NCI-H2171 (cell line): ENCODE measurements at regions not wholly inside any gene's neighbourhood (a gene's known extent, or its start where the extent isn't known, plus 50 kb on each side); places are given as distances from the start of the nearest gene placed in this dataset.

Experiments used
- DNase-seq: peaks from one replicate; lab custom pipeline; 2025; lab: John Stamatoyannopoulos, UW

DNA sequence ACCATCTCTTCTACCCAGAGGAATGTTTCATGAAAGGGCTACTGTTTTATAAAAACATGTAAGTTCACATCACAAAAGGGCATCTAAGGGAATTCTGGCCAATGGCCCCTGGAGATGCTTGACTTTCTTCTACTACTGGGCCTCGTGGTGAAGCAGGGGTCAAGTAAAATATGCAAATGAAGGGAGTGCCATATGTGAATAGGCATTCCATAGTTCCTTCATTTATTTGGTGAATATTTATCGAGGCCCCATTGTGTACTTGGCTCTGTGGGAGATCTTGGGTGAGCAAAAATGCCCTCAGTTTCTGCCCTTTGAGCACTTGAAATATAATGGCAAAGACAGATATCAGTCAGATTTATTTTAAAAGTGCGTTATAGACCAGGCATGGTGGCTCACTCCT, 101.3 kb upstream of the CACNA2D3 start:
- DNase-seq: no peak

- no peak for DNase-seq
These were observed 101.9 kb upstream of the CACNA2D3 start for GRCh38 chr3:54020436-54020835.

GRCh38 chr3:54014067-54014466, 108.3 kb upstream of the CACNA2D3 start:
- peak; percentile 45 for DNase-seq

GRCh38 chr3:54008744-54009143, 113.6 kb upstream of the CACNA2D3 start:
- no peak for DNase-seq

- DNase-seq: no peak
These were observed 114.3 kb upstream of the CACNA2D3 start for GRCh38 chr3:54008099-54008498.

DNA sequence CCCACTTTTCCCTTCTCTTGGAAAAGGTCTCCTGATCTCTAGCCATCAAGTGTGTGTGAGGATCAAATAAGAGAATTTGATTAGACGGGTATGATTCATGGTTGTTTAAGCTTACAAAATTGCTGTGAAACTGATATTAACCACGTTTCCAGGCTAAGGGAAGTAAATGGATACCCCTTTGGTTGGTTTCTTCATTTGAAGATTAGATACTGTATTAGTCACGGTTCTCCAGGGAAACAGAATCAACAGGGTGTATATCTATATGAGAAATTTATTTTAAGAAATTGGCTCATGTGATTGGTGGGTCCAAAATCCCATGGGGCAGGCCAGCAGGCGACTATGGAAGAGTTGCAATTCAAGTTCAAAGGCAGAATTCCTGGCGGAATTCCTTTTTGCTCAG, 112.7 kb upstream of the SELENOK start:
- DNase-seq: no peak

DNA sequence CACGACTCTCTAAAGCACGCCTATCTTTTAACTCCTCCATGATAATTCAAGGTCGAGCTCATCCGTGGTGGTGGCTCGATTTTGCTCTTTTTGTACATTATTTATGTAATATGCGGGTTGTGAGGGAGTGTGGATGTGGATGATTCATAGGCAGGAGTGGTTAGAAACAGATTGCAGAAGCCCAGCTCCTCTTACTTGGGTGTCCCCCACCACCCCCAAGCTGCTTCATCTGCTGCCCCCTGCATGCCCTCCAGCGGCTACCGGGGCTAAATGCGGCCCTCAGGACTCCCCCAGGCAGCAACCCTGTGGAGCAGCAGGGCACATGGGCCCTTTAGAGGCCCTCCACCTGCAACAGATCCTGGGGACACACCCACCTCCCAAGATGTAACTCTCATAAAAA, 111.5 kb upstream of the SELENOK start:
- DNase-seq: no peak

- DNase-seq: no peak
These were observed 108.1 kb upstream of the SELENOK start for GRCh38 chr3:53999725-54000124.

DNA sequence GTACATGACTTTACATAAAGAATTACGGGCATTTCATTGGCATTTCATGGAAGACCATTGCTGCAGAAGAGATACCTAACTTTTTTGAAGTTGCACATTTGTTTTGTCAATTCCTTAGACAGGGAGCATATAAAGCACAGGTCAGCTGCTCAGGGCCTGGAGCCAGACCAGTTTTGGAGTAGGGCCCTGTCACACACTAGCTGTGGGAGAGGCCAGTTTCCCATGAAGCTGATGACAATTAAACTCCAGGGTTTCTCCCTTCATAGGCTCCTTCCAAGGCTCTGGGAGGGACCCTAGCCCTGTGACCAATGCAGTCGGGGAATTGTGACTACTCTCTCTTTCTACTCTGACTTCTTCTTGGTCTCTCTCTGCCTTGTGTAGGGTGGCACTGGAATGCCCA, 107.3 kb upstream of the SELENOK start:
- no peak for DNase-seq

DNA sequence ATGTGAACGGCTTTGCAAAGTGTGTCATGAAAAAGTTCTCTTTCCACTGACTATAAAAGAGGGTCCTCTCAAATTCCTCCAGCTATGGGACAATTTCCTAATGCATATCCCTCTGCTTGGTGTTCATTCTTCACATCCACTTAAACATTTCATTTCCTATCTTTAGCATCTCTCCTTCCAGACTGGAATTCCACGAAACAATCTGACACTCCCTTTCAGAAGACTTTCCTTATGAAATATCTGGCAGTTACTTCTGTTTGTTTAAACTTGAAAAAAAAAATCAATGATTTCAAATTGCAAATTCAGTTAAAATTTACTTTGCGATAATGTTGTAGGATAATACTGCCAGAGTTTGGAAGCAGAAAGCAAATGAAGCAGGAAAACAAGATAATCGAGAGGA, 105.8 kb upstream of the SELENOK start:
- DNase-seq: no peak

DNA sequence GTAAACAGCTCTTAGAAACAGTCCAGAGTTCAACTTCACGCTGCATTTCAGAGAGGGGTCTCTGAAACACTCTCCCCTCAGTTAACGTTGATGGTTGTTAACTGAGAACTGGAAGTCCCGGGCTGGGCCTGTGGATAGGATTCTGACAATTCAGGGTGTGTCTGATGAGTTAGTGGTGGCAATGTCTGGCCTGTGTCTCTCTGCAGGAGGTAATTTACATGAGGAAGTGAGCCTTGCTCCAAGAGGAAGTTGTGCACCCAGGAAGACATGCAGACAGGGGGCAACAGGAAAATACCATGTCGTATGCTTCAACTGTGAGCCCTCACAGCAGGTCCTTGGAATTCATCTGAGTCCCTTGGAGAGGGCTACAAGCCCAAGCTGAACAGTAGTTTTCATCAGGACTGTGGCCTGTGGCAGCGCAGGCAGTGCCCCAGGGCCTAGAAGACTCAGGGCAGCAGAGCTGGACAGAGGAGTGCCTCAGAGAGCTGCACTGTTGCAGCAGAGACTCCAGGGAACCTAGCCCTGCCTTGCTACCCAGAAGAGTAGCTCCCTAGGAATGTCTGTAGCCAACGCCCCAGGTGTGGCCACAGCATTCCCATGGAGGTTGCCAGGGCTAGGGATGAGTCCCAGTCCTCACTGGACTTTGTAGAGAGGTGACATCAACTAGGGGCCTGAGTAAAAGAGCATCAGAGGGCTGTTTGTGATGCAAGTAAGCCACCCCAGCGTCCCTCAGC, 104.6 kb upstream of the SELENOK start:
- DNase-seq: no peak

DNA sequence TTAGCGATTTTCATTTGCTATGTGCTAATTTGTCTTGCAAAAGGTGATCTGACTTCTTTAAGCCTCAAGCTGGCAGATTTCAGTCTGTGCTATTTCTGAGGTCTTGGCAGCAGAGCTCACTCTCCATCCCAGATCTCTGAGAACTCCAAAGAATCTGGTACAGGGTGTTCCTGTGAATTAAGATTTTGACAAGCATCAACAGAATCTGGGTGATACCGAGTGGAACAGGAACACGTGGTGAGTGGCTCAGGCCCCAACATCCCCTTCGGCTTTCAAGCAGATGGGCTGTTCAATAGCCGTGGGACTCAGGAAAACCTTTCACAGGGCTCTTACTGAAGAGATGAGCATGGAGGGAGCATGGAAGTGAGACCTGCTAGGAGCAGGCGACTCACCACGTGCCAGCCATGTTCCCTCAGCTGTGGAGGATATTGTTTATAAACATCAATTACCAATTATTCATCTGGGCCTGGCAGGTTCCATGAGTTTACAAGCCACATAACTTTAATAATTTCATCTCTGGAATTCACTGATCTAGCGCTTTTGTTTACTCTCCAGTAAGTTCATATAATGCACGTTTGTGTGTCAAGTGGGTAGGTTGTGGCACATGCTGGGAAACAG, 103.4 kb upstream of the SELENOK start:
- no peak for DNase-seq

- DNase-seq: no peak
These were observed 99.6 kb upstream of the SELENOK start for GRCh38 chr3:53991240-53991639.

DNA sequence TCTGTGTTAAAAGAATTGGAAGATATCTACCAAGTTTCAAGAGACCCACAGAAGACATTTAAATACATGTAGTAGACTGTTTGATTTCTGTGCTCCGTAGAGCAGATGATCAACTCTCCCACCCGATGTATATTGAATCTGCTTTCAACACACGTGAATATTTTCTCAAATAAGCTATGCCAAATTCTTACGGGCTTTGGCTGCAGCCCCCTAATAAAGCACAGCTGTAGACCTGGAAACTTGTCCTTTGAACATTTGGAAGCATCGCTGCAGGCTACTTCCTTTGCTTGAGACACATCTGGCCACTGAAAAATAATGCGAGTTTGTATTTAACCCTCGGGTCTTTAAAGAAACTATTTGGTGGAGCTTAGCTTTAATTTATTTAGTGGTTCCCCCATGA, 98.3 kb upstream of the SELENOK start:
- no peak for DNase-seq

DNA sequence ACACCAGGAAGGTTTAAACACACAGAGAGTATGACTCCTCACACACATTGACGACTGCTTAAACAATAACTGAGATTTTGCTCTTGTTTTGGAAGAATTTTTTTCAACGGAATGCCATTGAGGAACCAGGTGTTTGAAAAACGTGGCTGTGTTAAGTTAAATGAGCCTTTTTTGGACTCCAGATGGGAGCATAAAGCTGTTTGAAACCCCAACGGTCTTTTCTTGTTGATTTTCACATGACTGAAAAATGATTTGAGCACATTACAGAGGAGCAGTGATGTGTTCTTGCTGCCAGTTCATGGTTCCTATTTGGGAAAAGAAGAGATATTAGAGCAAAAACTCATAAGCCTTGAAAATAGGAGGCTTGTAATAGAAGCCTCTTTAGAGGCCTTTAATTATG, 97.8 kb upstream of the SELENOK start:
- no peak for DNase-seq

GRCh38 chr3:53978386-53978785, 86.7 kb upstream of the SELENOK start:
- DNase-seq: no peak

GRCh38 chr3:53975382-53975781, 83.7 kb upstream of the SELENOK start:
- DNase-seq: no peak

DNA sequence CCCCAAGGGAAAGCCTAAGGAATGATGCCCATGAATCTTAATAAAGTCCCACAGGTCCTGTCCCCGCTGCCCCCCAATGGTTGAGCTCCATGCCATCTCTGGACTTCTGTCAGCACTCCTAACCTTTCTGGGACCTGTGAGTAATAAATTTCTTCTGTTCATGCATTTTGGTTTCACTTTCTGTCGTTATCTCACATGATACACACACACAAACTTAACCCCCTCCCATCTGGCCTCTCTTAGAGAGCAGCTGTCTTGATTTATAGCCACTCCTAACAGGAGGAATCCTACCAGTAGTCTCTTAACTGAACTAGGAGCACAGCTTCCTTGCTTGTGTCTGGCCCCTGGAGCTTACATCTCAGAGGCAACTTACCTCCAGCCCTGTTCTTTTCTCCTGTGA, 82.7 kb upstream of the SELENOK start:
- DNase-seq: no peak

DNA sequence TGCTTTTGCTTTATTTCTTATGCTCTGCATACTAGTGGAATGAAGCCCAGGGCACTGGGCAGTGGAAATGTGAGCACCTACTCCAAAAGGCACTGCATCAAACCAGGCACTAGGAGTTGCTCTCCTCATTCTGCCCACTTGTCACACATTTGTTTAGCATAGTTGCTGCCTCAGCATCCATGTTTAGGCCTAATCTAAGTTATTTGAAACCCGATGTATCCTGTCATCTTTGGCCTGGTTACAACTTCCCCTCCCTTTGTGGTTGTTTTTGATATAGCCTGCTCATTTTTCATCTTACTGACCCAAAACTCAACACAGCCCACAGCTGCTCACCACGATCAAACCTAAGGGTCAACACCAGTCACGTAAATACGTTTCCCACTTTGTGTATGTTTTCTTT, 82.2 kb upstream of the SELENOK start:
- DNase-seq: no peak

DNA sequence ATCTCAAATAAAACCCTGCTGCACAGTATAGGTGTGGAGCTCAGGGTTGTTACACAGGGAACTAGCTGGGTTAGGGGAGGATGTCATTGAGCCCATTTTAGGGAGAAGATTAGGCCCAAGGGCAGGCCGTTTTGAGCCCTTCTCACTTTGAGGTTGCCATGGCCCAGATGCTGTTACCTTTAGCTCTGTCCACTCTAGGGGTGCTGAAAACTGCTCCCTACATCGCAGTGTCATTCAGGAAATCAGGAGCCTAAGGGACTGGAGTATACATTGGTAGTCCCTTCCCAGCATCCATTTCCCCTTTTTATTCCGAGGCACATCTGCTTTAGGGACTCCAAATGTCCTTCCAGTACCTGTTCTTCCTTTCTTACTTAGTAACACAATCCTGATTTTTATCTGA, 79.0 kb upstream of the SELENOK start:
- DNase-seq: no peak

DNA sequence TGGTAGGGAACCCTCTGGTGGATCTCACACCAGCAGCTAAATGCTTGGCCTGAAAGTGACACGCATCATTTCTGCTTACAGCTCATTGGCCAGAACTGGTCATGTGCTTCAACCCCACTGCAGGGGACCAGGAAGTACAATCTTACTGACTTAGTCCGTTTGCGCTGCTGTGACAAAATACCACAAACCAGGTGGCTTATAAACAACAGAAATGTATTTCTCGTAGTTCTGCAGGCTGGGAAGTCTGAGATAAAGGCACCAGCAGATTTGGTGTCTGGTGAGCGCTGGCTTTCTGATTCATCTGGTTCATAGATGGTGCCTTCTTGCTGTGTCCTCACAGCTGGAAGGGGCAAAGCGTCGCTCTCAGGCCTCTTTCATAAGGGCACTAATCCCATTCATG, 77.4 kb upstream of the SELENOK start:
- DNase-seq: no peak

GRCh38 chr3:53965291-53965690, 73.6 kb upstream of the SELENOK start:
- no peak for DNase-seq

DNA sequence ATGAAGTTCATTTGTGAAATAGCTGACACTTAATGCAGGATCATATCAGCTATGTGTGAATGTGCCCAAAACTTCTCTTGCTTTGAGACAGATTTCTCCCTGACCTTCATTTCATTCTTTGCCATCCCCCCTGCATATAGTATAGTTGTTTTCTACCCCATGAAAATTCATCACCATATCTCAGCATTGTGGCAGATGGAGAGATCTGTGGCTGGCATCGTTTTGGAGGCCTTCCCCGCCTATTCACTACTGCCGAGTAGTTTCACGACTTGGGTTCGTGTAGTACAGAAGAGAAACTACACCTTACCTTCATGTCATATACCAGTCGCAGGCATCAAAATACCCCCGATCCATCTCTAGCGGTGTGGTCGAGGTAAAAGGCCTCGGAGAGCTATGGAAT, 66.2 kb upstream of the SELENOK start:
- no peak for DNase-seq

GRCh38 chr3:53956586-53956985, 64.9 kb upstream of the SELENOK start:
- no peak for DNase-seq
